Skeletal muscle tissue (tissue), 3 donors: ENCODE measurements at regions not wholly inside any gene's neighbourhood (a gene's known extent, or its start where the extent isn't known, plus 50 kb on each side); places are given as distances from the start of the nearest gene placed in this dataset.

Source experiments
- H3K27ac ChIP-seq: one replicate; pipeline ENCODE4 v1.7.0; 2013; ENCODE audit warnings: mild to moderate bottlenecking, low read depth, low read length, inconsistent platforms
- H3K27me3 ChIP-seq, 3 donors: one replicate each; pipeline ENCODE4 v1.7.0; 2013; ENCODE audit warnings: low read length in 3 of 3; ENCODE audit not compliant: control insufficient read depth in 3 of 3, insufficient read depth in 3 of 3
- H3K36me3 ChIP-seq, 3 donors: one replicate each; pipeline ENCODE4 v1.7.0; 2013; ENCODE audit warnings: low read length in 3 of 3; ENCODE audit not compliant: control insufficient read depth in 3 of 3, insufficient read depth in 3 of 3
- H3K4me1 ChIP-seq, 3 donors: one replicate each; pipeline ENCODE4 v1.7.0; 2013; ENCODE audit warnings: low read length in 3 of 3, mild to moderate bottlenecking in 3 of 3; ENCODE audit not compliant: control insufficient read depth in 3 of 3, insufficient read depth in 3 of 3
- H3K4me3 ChIP-seq, 3 donors: one replicate each; pipeline ENCODE4 v1.7.0; 2013; ENCODE audit warnings: low read length in 3 of 3
- H3K9ac ChIP-seq, 3 donors: one replicate each; pipeline ENCODE4 v1.7.0; 2013; ENCODE audit warnings: low read length in 3 of 3, mild to moderate bottlenecking in 3 of 3, moderate library complexity in 2 of 3, low read depth in 1 of 3
- H3K9me3 ChIP-seq, 3 donors: one replicate each; pipeline ENCODE4 v1.7.0; 2013; ENCODE audit warnings: low read length in 3 of 3; ENCODE audit not compliant: control insufficient read depth in 3 of 3
- donor health status: Osteomylitis.

GRCh38 chr2:34345030-34345429, 745.9 kb upstream of the FAM98A start:
- no peak overlapping the region for H3K4me3 ChIP-seq
- no peak overlapping the region for H3K9ac ChIP-seq
- no peaks in the 10 kb centered on the region for H3K9me3 ChIP-seq
- H3K4me1 ChIP-seq = no peaks in the 10 kb centered on the region
- H3K27me3 ChIP-seq = no peaks in the 10 kb centered on the region
- H3K27ac ChIP-seq = no peak overlapping the region
- no peaks in the 10 kb centered on the region for H3K36me3 ChIP-seq

- Histone ChIP-seq H3K4me1 (no peaks in the 10 kb centered on the region), H3K27ac (no peak overlapping the region), H3K27me3 (no peaks in the 10 kb centered on the region), H3K4me3 (no peak overlapping the region), H3K9ac (no peak overlapping the region), H3K36me3 (no peaks in the 10 kb centered on the region), H3K9me3 (no peaks in the 10 kb centered on the region)
These were observed 741.2 kb upstream of the FAM98A start for GRCh38 chr2:34340307-34340706.

- Histone ChIP-seq H3K4me1 (no peaks in the 10 kb centered on the region), H3K27ac (no peak overlapping the region), H3K9ac (no peak overlapping the region), H3K9me3 (no peaks in the 10 kb centered on the region), H3K4me3 (no peak overlapping the region), H3K27me3 (no peaks in the 10 kb centered on the region), H3K36me3 (no peaks in the 10 kb centered on the region)
These were observed 738.6 kb upstream of the FAM98A start for GRCh38 chr2:34337735-34338134.

GRCh38 chr2:34332813-34333212, 733.7 kb upstream of the FAM98A start:
- Histone ChIP-seq H3K4me1 (no peaks in the 10 kb centered on the region), H3K27me3 (no peaks in the 10 kb centered on the region), H3K9ac (no peak overlapping the region), H3K27ac (no peak overlapping the region), H3K9me3 (no peaks in the 10 kb centered on the region), H3K36me3 (no peaks in the 10 kb centered on the region), H3K4me3 (no peak overlapping the region)

- H3K27me3 ChIP-seq = no peaks in the 10 kb centered on the region
- H3K9me3 ChIP-seq = no peaks in the 10 kb centered on the region
- no peak overlapping the region for H3K27ac ChIP-seq
- no peaks in the 10 kb centered on the region for H3K36me3 ChIP-seq
- no peak overlapping the region for H3K4me3 ChIP-seq
- H3K9ac ChIP-seq = no peak overlapping the region
- no peaks in the 10 kb centered on the region for H3K4me1 ChIP-seq
These were observed 721.0 kb upstream of the FAM98A start for GRCh38 chr2:34320056-34320455.

- Histone ChIP-seq H3K9me3 (no peaks in the 10 kb centered on the region), H3K4me1 (no peaks in the 10 kb centered on the region), H3K4me3 (no peak overlapping the region), H3K27ac (no peak overlapping the region), H3K27me3 (no peaks in the 10 kb centered on the region), H3K9ac (no peak overlapping the region), H3K36me3 (no peaks in the 10 kb centered on the region)
These were observed 718.7 kb upstream of the FAM98A start for GRCh38 chr2:34317797-34318196.

- Histone ChIP-seq H3K4me3 (no peak overlapping the region), H3K9ac (no peak overlapping the region), H3K4me1 (no peaks in the 10 kb centered on the region), H3K36me3 (no peaks in the 10 kb centered on the region), H3K27me3 (no peaks in the 10 kb centered on the region), H3K9me3 (no peaks in the 10 kb centered on the region), H3K27ac (no peak overlapping the region)
These were observed 717.7 kb upstream of the FAM98A start for GRCh38 chr2:34316788-34317187.

- Histone ChIP-seq H3K27me3 (no peaks in the 10 kb centered on the region), H3K9me3 (no peaks in the 10 kb centered on the region), H3K27ac (no peak overlapping the region), H3K4me3 (no peak overlapping the region), H3K4me1 (no peaks in the 10 kb centered on the region), H3K36me3 (no peaks in the 10 kb centered on the region), H3K9ac (no peak overlapping the region)
These were observed 712.7 kb upstream of the FAM98A start for GRCh38 chr2:34311816-34312215.

GRCh38 chr2:34308140-34308539, 709.0 kb upstream of the FAM98A start:
- H3K9ac ChIP-seq = no peak overlapping the region
- no peak overlapping the region for H3K27ac ChIP-seq
- H3K9me3 ChIP-seq = no peaks in the 10 kb centered on the region
- no peaks in the 10 kb centered on the region for H3K4me1 ChIP-seq
- H3K4me3 ChIP-seq = no peak overlapping the region
- no peaks in the 10 kb centered on the region for H3K36me3 ChIP-seq
- H3K27me3 ChIP-seq = no peaks in the 10 kb centered on the region

GRCh38 chr2:34307636-34308035, 708.5 kb upstream of the FAM98A start:
- no peaks in the 10 kb centered on the region for H3K36me3 ChIP-seq
- H3K27ac ChIP-seq = no peak overlapping the region
- H3K9ac ChIP-seq = no peak overlapping the region
- H3K4me1 ChIP-seq = no peaks in the 10 kb centered on the region
- no peaks in the 10 kb centered on the region for H3K9me3 ChIP-seq
- H3K4me3 ChIP-seq = no peak overlapping the region
- no peaks in the 10 kb centered on the region for H3K27me3 ChIP-seq

- no peak overlapping the region for H3K9ac ChIP-seq
- no peaks in the 10 kb centered on the region for H3K36me3 ChIP-seq
- H3K9me3 ChIP-seq = no peaks in the 10 kb centered on the region
- H3K27ac ChIP-seq = no peak overlapping the region
- no peak overlapping the region for H3K4me3 ChIP-seq
- no peaks in the 10 kb centered on the region for H3K4me1 ChIP-seq
- no peaks in the 10 kb centered on the region for H3K27me3 ChIP-seq
These were observed 707.6 kb upstream of the FAM98A start for GRCh38 chr2:34306745-34307144.
